ENCODE measurements at regions not wholly inside any gene's neighbourhood (a gene's known extent, or its start where the extent isn't known, plus 50 kb on each side); places are given as distances from the start of the nearest gene placed in this dataset.

DNA sequence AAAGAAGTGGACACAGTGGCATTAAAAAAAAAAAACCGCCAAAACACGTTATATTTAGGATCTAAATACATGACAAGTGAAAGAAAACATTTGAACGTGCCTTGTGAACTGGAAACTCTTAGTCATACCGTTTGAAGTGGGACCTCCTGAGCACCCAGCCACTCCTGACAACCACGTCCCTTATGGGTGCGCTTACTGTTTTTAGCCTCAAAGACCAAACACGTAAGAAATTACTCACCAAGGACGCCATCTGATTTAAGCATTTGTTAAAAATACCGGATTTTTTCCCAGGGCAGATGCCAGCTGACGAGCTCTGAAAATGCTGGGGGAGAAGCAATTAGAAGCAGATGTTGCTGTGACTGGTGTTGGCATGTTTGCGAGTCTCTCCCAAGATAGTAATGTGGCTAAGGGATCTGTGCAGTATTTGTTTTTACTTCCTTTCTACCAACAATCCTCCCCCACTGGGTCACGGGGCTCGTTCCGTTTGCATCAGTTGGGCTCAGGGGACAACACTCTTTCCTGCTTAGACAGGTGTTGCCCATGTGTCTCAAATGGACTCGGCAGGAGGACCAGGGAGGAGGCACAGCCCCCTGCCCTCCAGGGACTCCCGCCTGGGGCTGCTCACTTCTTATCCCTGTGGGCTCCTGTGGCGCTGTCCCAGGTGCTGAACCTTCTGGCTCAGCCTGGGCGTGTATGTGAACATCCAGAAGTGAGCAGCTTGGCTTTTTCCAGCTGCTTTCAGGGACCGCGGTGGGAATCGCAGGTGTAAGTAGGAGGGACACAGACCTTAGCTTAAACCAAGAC, 101.0 kb downstream of the BEGAIN start:
- no peaks in the 10 kb centered on the region for H3K27me3 Mint-ChIP-seq (ENCODE audit: unreplicated experiment)
- H3K9me3 Mint-ChIP-seq (ENCODE audit: unreplicated experiment) = no peaks in the 10 kb centered on the region
- no peaks in the 10 kb centered on the region for H3K36me3 Mint-ChIP-seq (ENCODE audit: low read depth, unreplicated experiment)
- H3K4me1 Mint-ChIP-seq (ENCODE audit: unreplicated experiment) = no peaks in the 10 kb centered on the region
- TF ChIP-seq, protein P1, sequence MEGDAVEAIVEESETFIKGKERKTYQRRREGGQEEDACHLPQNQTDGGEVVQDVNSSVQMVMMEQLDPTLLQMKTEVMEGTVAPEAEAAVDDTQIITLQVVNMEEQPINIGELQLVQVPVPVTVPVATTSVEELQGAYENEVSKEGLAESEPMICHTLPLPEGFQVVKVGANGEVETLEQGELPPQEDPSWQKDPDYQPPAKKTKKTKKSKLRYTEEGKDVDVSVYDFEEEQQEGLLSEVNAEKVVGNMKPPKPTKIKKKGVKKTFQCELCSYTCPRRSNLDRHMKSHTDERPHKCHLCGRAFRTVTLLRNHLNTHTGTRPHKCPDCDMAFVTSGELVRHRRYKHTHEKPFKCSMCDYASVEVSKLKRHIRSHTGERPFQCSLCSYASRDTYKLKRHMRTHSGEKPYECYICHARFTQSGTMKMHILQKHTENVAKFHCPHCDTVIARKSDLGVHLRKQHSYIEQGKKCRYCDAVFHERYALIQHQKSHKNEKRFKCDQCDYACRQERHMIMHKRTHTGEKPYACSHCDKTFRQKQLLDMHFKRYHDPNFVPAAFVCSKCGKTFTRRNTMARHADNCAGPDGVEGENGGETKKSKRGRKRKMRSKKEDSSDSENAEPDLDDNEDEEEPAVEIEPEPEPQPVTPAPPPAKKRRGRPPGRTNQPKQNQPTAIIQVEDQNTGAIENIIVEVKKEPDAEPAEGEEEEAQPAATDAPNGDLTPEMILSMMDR (IDR thresholded peaks at IDR 0.05; ENCODE audit: unreplicated experiment) = no peak
- H3K4me3 Mint-ChIP-seq (ENCODE audit: unreplicated experiment) = no peak overlapping the region
- H3K27ac Mint-ChIP-seq (ENCODE audit: unreplicated experiment) = no peak overlapping the region
- peak; percentile 87 for DNase-seq (ENCODE audit: low spot score)

Data from endothelial cell (in vitro differentiated cells).